ENCODE measurements at regions not wholly inside any gene's neighbourhood (a gene's known extent, or its start where the extent isn't known, plus 50 kb on each side); places are given as distances from the start of the nearest gene placed in this dataset.

DNA sequence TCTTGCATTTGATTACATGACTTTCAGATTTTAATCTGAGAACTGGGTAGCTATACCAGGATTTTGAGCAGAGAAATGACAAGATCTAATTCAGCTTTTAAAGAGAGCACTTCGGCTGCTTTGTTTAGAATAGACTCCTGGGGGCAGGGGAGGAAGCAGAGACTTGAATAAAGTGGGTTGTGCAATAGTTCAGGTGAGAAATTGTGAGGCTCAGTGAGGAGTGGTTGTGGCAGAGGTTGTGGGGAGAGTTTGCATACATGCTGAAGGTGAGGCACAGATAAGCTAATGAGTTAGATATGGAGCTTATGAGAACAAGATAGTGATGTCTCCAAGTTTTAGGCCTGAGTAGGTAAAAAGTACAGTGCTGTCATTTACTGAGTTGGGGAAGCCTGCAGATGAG is 281.4 kb downstream of the FLRT2 start (continued):
- TF ChIP-seq, protein P1, sequence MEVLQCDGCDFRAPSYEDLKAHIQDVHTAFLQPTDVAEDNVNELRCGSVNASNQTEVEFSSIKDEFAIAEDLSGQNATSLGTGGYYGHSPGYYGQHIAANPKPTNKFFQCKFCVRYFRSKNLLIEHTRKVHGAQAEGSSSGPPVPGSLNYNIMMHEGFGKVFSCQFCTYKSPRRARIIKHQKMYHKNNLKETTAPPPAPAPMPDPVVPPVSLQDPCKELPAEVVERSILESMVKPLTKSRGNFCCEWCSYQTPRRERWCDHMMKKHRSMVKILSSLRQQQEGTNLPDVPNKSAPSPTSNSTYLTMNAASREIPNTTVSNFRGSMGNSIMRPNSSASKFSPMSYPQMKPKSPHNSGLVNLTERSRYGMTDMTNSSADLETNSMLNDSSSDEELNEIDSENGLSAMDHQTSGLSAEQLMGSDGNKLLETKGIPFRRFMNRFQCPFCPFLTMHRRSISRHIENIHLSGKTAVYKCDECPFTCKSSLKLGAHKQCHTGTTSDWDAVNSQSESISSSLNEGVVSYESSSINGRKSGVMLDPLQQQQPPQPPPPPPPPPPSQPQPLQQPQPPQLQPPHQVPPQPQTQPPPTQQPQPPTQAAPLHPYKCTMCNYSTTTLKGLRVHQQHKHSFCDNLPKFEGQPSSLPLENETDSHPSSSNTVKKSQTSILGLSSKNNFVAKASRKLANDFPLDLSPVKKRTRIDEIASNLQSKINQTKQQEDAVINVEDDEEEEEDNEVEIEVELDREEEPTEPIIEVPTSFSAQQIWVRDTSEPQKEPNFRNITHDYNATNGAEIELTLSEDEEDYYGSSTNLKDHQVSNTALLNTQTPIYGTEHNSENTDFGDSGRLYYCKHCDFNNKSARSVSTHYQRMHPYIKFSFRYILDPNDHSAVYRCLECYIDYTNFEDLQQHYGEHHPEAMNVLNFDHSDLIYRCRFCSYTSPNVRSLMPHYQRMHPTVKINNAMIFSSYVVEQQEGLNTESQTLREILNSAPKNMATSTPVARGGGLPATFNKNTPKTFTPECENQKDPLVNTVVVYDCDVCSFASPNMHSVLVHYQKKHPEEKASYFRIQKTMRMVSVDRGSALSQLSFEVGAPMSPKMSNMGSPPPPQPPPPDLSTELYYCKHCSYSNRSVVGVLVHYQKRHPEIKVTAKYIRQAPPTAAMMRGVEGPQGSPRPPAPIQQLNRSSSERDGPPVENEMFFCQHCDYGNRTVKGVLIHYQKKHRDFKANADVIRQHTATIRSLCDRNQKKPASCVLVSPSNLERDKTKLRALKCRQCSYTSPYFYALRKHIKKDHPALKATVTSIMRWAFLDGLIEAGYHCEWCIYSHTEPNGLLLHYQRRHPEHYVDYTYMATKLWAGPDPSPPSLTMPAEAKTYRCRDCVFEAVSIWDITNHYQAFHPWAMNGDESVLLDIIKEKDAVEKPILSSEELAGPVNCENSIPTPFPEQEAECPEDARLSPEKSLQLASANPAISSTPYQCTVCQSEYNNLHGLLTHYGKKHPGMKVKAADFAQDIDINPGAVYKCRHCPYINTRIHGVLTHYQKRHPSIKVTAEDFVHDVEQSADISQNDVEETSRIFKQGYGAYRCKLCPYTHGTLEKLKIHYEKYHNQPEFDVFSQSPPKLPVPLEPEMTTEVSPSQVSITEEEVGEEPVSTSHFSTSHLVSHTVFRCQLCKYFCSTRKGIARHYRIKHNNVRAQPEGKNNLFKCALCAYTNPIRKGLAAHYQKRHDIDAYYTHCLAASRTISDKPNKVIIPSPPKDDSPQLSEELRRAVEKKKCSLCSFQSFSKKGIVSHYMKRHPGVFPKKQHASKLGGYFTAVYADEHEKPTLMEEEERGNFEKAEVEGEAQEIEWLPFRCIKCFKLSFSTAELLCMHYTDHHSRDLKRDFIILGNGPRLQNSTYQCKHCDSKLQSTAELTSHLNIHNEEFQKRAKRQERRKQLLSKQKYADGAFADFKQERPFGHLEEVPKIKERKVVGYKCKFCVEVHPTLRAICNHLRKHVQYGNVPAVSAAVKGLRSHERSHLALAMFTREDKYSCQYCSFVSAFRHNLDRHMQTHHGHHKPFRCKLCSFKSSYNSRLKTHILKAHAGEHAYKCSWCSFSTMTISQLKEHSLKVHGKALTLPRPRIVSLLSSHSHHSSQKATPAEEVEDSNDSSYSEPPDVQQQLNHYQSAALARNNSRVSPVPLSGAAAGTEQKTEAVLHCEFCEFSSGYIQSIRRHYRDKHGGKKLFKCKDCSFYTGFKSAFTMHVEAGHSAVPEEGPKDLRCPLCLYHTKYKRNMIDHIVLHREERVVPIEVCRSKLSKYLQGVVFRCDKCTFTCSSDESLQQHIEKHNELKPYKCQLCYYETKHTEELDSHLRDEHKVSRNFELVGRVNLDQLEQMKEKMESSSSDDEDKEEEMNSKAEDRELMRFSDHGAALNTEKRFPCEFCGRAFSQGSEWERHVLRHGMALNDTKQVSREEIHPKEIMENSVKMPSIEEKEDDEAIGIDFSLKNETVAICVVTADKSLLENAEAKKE (CRISPR knock-in tag; IDR thresholded peaks at IDR 0.05), result no peak
- TF ChIP-seq JUNB (IDR thresholded peaks at IDR 0.05; ENCODE audit: unreplicated experiment), result no peak
- TF ChIP-seq, protein P2, sequence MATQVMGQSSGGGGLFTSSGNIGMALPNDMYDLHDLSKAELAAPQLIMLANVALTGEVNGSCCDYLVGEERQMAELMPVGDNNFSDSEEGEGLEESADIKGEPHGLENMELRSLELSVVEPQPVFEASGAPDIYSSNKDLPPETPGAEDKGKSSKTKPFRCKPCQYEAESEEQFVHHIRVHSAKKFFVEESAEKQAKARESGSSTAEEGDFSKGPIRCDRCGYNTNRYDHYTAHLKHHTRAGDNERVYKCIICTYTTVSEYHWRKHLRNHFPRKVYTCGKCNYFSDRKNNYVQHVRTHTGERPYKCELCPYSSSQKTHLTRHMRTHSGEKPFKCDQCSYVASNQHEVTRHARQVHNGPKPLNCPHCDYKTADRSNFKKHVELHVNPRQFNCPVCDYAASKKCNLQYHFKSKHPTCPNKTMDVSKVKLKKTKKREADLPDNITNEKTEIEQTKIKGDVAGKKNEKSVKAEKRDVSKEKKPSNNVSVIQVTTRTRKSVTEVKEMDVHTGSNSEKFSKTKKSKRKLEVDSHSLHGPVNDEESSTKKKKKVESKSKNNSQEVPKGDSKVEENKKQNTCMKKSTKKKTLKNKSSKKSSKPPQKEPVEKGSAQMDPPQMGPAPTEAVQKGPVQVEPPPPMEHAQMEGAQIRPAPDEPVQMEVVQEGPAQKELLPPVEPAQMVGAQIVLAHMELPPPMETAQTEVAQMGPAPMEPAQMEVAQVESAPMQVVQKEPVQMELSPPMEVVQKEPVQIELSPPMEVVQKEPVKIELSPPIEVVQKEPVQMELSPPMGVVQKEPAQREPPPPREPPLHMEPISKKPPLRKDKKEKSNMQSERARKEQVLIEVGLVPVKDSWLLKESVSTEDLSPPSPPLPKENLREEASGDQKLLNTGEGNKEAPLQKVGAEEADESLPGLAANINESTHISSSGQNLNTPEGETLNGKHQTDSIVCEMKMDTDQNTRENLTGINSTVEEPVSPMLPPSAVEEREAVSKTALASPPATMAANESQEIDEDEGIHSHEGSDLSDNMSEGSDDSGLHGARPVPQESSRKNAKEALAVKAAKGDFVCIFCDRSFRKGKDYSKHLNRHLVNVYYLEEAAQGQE (IDR thresholded peaks at IDR 0.05; ENCODE audit: unreplicated experiment), result no peak

GRCh38 chr14:85799668-85800067 is 269.7 kb downstream of the FLRT2 start:
- H3F3A ChIP-seq (replicated peaks; ENCODE audit: low read depth), result no peaks in the 10 kb centered on the region
- no peaks in the 10 kb centered on the region for H3K36me3 ChIP-seq (ENCODE audit: insufficient read depth)
- H3K27me3 ChIP-seq (ENCODE audit: insufficient read depth), result no peaks in the 10 kb centered on the region
- H3K79me2 ChIP-seq (replicated peaks; ENCODE audit: insufficient read depth), result no peaks in the 10 kb centered on the region
- no peak for DNase-seq (ENCODE audit: low spot score)
- no peak overlapping the region for H3K4me2 ChIP-seq
- H3K36me3 Mint-ChIP-seq (ENCODE audit: low read depth), result no peaks in the 10 kb centered on the region; the same call in 2 of the 3 replicates
- no peaks in the 10 kb centered on the region for H3K4me1 Mint-ChIP-seq
- no peaks in the 10 kb centered on the region for H3K9me2 ChIP-seq (ENCODE audit: insufficient read depth)
- TF ChIP-seq ZNF114 (CRISPR knock-in tag; IDR thresholded peaks at IDR 0.05), result no peak
- TF ChIP-seq, protein P1 (CRISPR knock-in tag; IDR thresholded peaks at IDR 0.05), result no peak
- H4K20me1 ChIP-seq (replicated peaks; ENCODE audit: insufficient read depth), result no peaks in the 10 kb centered on the region
- H3K4me1 ChIP-seq (ENCODE audit: insufficient read depth), result no peaks in the 10 kb centered on the region; the same call in 1 of the 2 replicates
- H3K4me3 ChIP-seq, result no peak overlapping the region
- H3K9me3 Mint-ChIP-seq, result peaks cover 3% of the 10 kb centered on the region; the same call in 2 of the 3 replicates
- no peak overlapping the region for H3K4me3 Mint-ChIP-seq
- ATAC-seq, result no peak
- H3K27ac ChIP-seq (ENCODE audit: low read depth), result no peak overlapping the region
- H3K27me3 Mint-ChIP-seq (ENCODE audit: insufficient read depth, low read depth, poor library complexity), result no peaks in the 10 kb centered on the region
- no peak overlapping the region for H3K27ac Mint-ChIP-seq
- H2AFZ ChIP-seq, result no peak overlapping the region

All from GM23338 (cell line).